ENCODE measurements at regions not wholly inside any gene's neighbourhood (a gene's known extent, or its start where the extent isn't known, plus 50 kb on each side); places are given as distances from the start of the nearest gene placed in this dataset.

GRCh38 chr12:89289720-89290119, 62.6 kb downstream of the DUSP6 start:
- H3K27ac ChIP-seq = no peak overlapping the region
- no peak for TF ChIP-seq CTCF (conservative IDR thresholded peaks at IDR 0.05)

GRCh38 chr12:89288959-89289358, 63.3 kb downstream of the DUSP6 start:
- H3K27ac ChIP-seq = no peak overlapping the region
- TF ChIP-seq CTCF (conservative IDR thresholded peaks at IDR 0.05) = no peak

GRCh38 chr12:89286501-89286900, 65.8 kb downstream of the DUSP6 start:
- no peak for TF ChIP-seq CTCF (conservative IDR thresholded peaks at IDR 0.05)
- H3K27ac ChIP-seq = no peak overlapping the region

- no peak overlapping the region for H3K27ac ChIP-seq
- no peak for TF ChIP-seq CTCF (conservative IDR thresholded peaks at IDR 0.05)
These were observed 70.8 kb downstream of the DUSP6 start for GRCh38 chr12:89281539-89281867.

GRCh38 chr12:89280833-89281538, 71.3 kb downstream of the DUSP6 start:
- TF ChIP-seq CTCF (conservative IDR thresholded peaks at IDR 0.05) = no peak

GRCh38 chr12:89279499-89279898, 72.8 kb downstream of the DUSP6 start:
- H3K27ac ChIP-seq = no peak overlapping the region
- no peak for TF ChIP-seq CTCF (conservative IDR thresholded peaks at IDR 0.05)

More at GRCh38 chr12:89280833-89281538, 71.3 kb downstream of the DUSP6 start:
- no peak overlapping the region for H3K27ac ChIP-seq

- H3K27ac ChIP-seq = no peak overlapping the region
- no peak for TF ChIP-seq CTCF (conservative IDR thresholded peaks at IDR 0.05)
These were observed 73.4 kb downstream of the DUSP6 start for GRCh38 chr12:89278862-89279261.

Data from VCaP (cell line).